ENCODE measurements at regions not wholly inside any gene's neighbourhood (a gene's known extent, or its start where the extent isn't known, plus 50 kb on each side); places are given as distances from the start of the nearest gene placed in this dataset.
"Not testable (repeated sequence)": the region's sequence is repeated elsewhere in the genome, so short reads cannot be mapped to it uniquely, and the experiment has no call there.

DNA sequence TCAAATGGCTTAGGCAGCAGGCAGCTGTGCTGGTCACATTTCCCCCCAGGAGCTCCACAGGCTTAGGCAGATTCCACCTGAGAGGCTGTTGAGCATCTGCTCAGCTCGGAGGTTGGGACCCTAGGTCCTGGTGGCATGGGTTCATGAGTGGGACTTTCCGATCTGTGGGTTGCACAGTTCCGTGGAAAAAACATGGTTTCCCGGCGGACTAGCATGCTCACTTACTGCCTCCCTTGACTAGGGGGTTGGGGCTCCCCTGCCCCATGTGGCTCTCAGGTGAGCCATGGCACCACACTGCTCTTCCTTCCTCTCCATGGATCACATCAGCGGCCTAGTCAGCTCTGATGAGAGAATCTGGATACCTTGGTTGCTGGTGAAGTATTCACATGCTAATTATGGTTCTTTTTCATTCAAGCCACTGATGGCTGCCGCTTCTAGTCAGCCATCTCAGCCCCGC is 685.1 kb downstream of the METTL15 start:
- Histone ChIP-seq H4K12ac (ENCODE audit: low read depth, low read length) (no peak overlapping the region), H2BK12ac (ENCODE audit: low read length) (no peak overlapping the region), H3K79me1 (ENCODE audit: low read length) (no peaks in the 10 kb centered on the region), H3K4me3 (ENCODE audit: low read depth, low read length) (no peak overlapping the region), H3K36me3 (ENCODE audit: control insufficient read depth in 1 of 2, insufficient read depth in 2 of 2, low read length in 2 of 2) (no peaks in the 10 kb centered on the region), H3K4ac (ENCODE audit: low read depth, low read length) (no peak overlapping the region), H3K23ac (ENCODE audit: low read length) (no peak overlapping the region), H2AK5ac (ENCODE audit: low read length) (no peak overlapping the region), H3K9ac (ENCODE audit: low read length) (no peak overlapping the region), H3K27me3 (ENCODE audit: insufficient read depth, low read length) (no peaks in the 10 kb centered on the region), H3K9me3 (ENCODE audit: insufficient read depth, low read depth, low read length) (peaks cover 3% of the 10 kb centered on the region), H3K18ac (ENCODE audit: low read length) (no peak overlapping the region), H4K8ac (ENCODE audit: low read depth, low read length) (no peak overlapping the region), H3K79me2 (ENCODE audit: control insufficient read depth, insufficient read depth, low read length, poor library complexity) (no peaks in the 10 kb centered on the region), H3K14ac (ENCODE audit: low read length) (no peak overlapping the region), H2BK5ac (ENCODE audit: low read depth, low read length, poor library complexity) (no peak overlapping the region), H2BK120ac (ENCODE audit: insufficient read depth, low read length, poor library complexity) (no peak overlapping the region), H3K4me2 (ENCODE audit: low read length) (no peak overlapping the region), H3K4me1 (ENCODE audit: control insufficient read depth in 1 of 2, insufficient read depth in 2 of 2, low read length in 2 of 2) (no peaks in the 10 kb centered on the region), H4K91ac (ENCODE audit: low read depth, low read length) (no peak overlapping the region), H3K27ac (ENCODE audit: low read depth, low read length) (no peak overlapping the region), H2AFZ (ENCODE audit: insufficient read depth, low read length, poor library complexity) (no peak overlapping the region)
- no CpG with 5 or more reads among the region's 8 CpGs for WGBS (ENCODE audit: extremely low coverage, insufficient coverage, insufficient read length)
- DNase-seq, result no peak

DNA sequence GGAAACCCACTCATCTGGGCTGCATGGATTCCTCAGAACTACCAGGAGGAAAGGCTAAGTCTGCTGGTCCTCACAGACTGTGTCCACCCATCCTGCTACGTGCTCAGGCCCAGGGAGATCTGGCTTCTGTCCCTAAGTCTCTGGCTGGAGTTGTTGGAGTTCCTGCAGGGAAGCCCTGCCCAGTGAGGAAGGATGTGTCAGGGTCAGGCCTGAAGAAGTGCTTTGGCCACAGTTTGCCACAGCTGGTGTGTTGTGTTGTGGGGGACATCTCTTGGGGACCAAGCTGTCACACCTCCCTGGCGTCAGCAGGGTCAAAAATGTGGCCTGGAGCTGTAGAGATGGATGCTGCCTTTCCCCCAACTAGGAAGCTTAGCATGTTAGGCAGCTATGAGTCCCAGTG is 684.7 kb downstream of the METTL15 start:
- H3K4me3 ChIP-seq (ENCODE audit: low read depth, low read length), result no peak overlapping the region
- H2BK120ac ChIP-seq (ENCODE audit: insufficient read depth, low read length, poor library complexity), result no peak overlapping the region
- H3K9ac ChIP-seq (ENCODE audit: low read length), result no peak overlapping the region
- no peak overlapping the region for H3K27ac ChIP-seq (ENCODE audit: low read depth, low read length)
- H2AFZ ChIP-seq (ENCODE audit: insufficient read depth, low read length, poor library complexity), result no peak overlapping the region
- no peaks in the 10 kb centered on the region for H3K36me3 ChIP-seq (ENCODE audit: control insufficient read depth in 1 of 2, insufficient read depth in 2 of 2, low read length in 2 of 2)
- no peaks in the 10 kb centered on the region for H3K79me2 ChIP-seq (ENCODE audit: control insufficient read depth, insufficient read depth, low read length, poor library complexity)
- H3K79me1 ChIP-seq (ENCODE audit: low read length), result no peaks in the 10 kb centered on the region
- no peak overlapping the region for H3K4me2 ChIP-seq (ENCODE audit: low read length)
- H3K18ac ChIP-seq (ENCODE audit: low read length), result no peak overlapping the region
- no CpG with 5 or more reads among the region's 2 CpGs for WGBS (ENCODE audit: extremely low coverage, insufficient coverage, insufficient read length)
- H3K14ac ChIP-seq (ENCODE audit: low read length), result no peak overlapping the region
- H3K4me1 ChIP-seq (ENCODE audit: control insufficient read depth in 1 of 2, insufficient read depth in 2 of 2, low read length in 2 of 2), result no peaks in the 10 kb centered on the region
- H2BK5ac ChIP-seq (ENCODE audit: low read depth, low read length, poor library complexity), result no peak overlapping the region
- H3K9me3 ChIP-seq (ENCODE audit: insufficient read depth, low read depth, low read length), result peaks cover 3% of the 10 kb centered on the region
- H2BK12ac ChIP-seq (ENCODE audit: low read length), result no peak overlapping the region
- H3K23ac ChIP-seq (ENCODE audit: low read length), result no peak overlapping the region
- no peak overlapping the region for H4K8ac ChIP-seq (ENCODE audit: low read depth, low read length)
- DNase-seq, result no peak
- no peak overlapping the region for H4K12ac ChIP-seq (ENCODE audit: low read depth, low read length)
- H3K27me3 ChIP-seq (ENCODE audit: insufficient read depth, low read length), result no peaks in the 10 kb centered on the region
- H3K4ac ChIP-seq (ENCODE audit: low read depth, low read length), result no peak overlapping the region
- no peak overlapping the region for H4K91ac ChIP-seq (ENCODE audit: low read depth, low read length)
- H2AK5ac ChIP-seq (ENCODE audit: low read length), result no peak overlapping the region

DNA sequence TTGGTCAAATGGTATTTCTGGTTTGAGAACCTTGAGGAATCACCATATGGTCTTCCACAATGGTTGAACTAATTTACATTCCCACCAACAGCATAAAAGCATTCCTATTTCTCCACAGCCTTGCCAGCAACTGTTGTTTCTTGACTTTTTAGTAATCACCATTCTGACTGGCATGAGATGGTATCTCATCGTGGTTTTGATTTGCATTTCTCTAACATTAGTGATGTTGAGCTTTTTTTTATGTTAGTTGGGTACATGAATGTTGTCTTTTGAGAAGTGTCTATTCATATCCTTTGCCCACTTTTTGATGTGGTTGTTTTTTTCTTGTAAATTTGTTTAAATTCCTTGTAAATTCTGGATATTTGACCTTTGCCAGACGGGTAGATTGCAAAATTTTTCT is 679.7 kb downstream of the METTL15 start:
- H2BK120ac ChIP-seq (ENCODE audit: insufficient read depth, low read length, poor library complexity); H3K4me2 ChIP-seq (ENCODE audit: low read length); H3K4ac ChIP-seq (ENCODE audit: low read depth, low read length); H3K27ac ChIP-seq (ENCODE audit: low read depth, low read length); H3K36me3 ChIP-seq (ENCODE audit: control insufficient read depth in 1 of 2, insufficient read depth in 2 of 2, low read length in 2 of 2); H4K12ac ChIP-seq (ENCODE audit: low read depth, low read length); H3K23ac ChIP-seq (ENCODE audit: low read length); H3K9ac ChIP-seq (ENCODE audit: low read length); H3K9me3 ChIP-seq (ENCODE audit: insufficient read depth, low read depth, low read length); H3K18ac ChIP-seq (ENCODE audit: low read length); H4K91ac ChIP-seq (ENCODE audit: low read depth, low read length); H2AK5ac ChIP-seq (ENCODE audit: low read length); H3K4me1 ChIP-seq (ENCODE audit: control insufficient read depth in 1 of 2, insufficient read depth in 2 of 2, low read length in 2 of 2); H2AFZ ChIP-seq (ENCODE audit: insufficient read depth, low read length, poor library complexity); H3K79me2 ChIP-seq (ENCODE audit: control insufficient read depth, insufficient read depth, low read length, poor library complexity); H3K27me3 ChIP-seq (ENCODE audit: insufficient read depth, low read length); H3K14ac ChIP-seq (ENCODE audit: low read length); H4K8ac ChIP-seq (ENCODE audit: low read depth, low read length); H3K79me1 ChIP-seq (ENCODE audit: low read length); H3K4me3 ChIP-seq (ENCODE audit: low read depth, low read length); H2BK5ac ChIP-seq (ENCODE audit: low read depth, low read length, poor library complexity); H2BK12ac ChIP-seq (ENCODE audit: low read length); DNase-seq: not testable (repeated sequence)
- no CpG with 5 or more reads among the region's 2 CpGs for WGBS (ENCODE audit: extremely low coverage, insufficient coverage, insufficient read length)

DNA sequence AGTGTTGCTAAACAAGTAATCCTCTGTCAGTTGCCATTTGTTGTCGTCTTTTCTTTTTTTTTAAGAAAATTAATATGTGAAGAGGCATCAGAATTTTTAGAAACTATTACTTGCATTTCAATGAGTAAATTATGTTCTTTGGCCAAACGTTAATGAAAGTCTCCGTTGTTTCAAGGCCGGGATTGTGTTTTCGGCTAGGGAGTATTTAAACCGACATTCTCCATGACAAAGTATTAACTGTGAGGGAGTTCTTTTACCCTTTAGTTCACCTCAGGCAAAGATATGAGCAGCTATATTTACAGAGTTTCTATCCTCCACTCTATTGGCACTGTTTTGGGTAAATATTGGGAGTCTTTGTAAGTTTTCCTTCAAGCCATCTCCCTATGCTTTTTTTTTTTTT is 668.9 kb downstream of the METTL15 start:
- H3K9me3 ChIP-seq (ENCODE audit: insufficient read depth, low read depth, low read length), result peaks cover 2% of the 10 kb centered on the region
- H2BK12ac ChIP-seq (ENCODE audit: low read length), result no peak overlapping the region
- H3K4me1 ChIP-seq (ENCODE audit: control insufficient read depth in 1 of 2, insufficient read depth in 2 of 2, low read length in 2 of 2), result no peaks in the 10 kb centered on the region
- no peak overlapping the region for H3K27ac ChIP-seq (ENCODE audit: low read depth, low read length)
- H3K4ac ChIP-seq (ENCODE audit: low read depth, low read length), result no peak overlapping the region
- H2BK120ac ChIP-seq (ENCODE audit: insufficient read depth, low read length, poor library complexity), result no peak overlapping the region
- no peak overlapping the region for H3K9ac ChIP-seq (ENCODE audit: low read length)
- H3K79me1 ChIP-seq (ENCODE audit: low read length), result no peaks in the 10 kb centered on the region
- H3K18ac ChIP-seq (ENCODE audit: low read length), result no peak overlapping the region
- H4K91ac ChIP-seq (ENCODE audit: low read depth, low read length), result no peak overlapping the region
- H2BK5ac ChIP-seq (ENCODE audit: low read depth, low read length, poor library complexity), result no peak overlapping the region
- no peak overlapping the region for H2AK5ac ChIP-seq (ENCODE audit: low read length)
- H3K23ac ChIP-seq (ENCODE audit: low read length), result no peak overlapping the region
- H4K12ac ChIP-seq (ENCODE audit: low read depth, low read length), result no peak overlapping the region
- H4K8ac ChIP-seq (ENCODE audit: low read depth, low read length), result no peak overlapping the region
- H2AFZ ChIP-seq (ENCODE audit: insufficient read depth, low read length, poor library complexity), result no peak overlapping the region
- H3K79me2 ChIP-seq (ENCODE audit: control insufficient read depth, insufficient read depth, low read length, poor library complexity), result no peaks in the 10 kb centered on the region
- H3K14ac ChIP-seq (ENCODE audit: low read length), result no peak overlapping the region
- no peak overlapping the region for H3K4me3 ChIP-seq (ENCODE audit: low read depth, low read length)
- no peak overlapping the region for H3K4me2 ChIP-seq (ENCODE audit: low read length)
- no peaks in the 10 kb centered on the region for H3K27me3 ChIP-seq (ENCODE audit: insufficient read depth, low read length)
- no CpG with 5 or more reads among the region's 6 CpGs for WGBS (ENCODE audit: extremely low coverage, insufficient coverage, insufficient read length)
- DNase-seq, result no peak
- no peaks in the 10 kb centered on the region for H3K36me3 ChIP-seq (ENCODE audit: control insufficient read depth in 1 of 2, insufficient read depth in 2 of 2, low read length in 2 of 2)

Measured in trophoblast cell (in vitro differentiated cells and primary cell).